ENCODE measurements at regions not wholly inside any gene's neighbourhood (a gene's known extent, or its start where the extent isn't known, plus 50 kb on each side); places are given as distances from the start of the nearest gene placed in this dataset.

DNA sequence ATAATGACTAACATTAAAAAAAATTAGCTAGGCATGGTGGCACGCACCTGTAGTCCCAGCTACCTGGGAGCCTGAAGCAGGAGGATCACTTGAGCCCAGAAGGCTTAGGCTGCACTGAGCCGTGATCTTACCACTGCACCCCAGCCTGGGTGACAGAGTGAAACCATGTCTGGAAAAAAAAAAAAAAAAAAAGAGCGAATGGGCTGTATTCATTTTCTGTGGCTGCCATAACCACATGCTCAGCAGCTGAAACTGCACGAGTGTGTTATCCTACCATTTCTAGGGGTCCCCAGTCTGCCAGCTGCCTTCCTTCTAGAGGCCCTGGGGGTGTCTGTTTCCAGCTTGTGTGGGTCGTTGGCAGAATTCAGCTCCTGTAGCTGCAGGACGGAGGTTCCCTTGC lies 247.8 kb downstream of the EIPR1 start (continued):
- TF ChIP-seq, protein P1, sequence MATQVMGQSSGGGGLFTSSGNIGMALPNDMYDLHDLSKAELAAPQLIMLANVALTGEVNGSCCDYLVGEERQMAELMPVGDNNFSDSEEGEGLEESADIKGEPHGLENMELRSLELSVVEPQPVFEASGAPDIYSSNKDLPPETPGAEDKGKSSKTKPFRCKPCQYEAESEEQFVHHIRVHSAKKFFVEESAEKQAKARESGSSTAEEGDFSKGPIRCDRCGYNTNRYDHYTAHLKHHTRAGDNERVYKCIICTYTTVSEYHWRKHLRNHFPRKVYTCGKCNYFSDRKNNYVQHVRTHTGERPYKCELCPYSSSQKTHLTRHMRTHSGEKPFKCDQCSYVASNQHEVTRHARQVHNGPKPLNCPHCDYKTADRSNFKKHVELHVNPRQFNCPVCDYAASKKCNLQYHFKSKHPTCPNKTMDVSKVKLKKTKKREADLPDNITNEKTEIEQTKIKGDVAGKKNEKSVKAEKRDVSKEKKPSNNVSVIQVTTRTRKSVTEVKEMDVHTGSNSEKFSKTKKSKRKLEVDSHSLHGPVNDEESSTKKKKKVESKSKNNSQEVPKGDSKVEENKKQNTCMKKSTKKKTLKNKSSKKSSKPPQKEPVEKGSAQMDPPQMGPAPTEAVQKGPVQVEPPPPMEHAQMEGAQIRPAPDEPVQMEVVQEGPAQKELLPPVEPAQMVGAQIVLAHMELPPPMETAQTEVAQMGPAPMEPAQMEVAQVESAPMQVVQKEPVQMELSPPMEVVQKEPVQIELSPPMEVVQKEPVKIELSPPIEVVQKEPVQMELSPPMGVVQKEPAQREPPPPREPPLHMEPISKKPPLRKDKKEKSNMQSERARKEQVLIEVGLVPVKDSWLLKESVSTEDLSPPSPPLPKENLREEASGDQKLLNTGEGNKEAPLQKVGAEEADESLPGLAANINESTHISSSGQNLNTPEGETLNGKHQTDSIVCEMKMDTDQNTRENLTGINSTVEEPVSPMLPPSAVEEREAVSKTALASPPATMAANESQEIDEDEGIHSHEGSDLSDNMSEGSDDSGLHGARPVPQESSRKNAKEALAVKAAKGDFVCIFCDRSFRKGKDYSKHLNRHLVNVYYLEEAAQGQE (IDR thresholded peaks at IDR 0.05): no peak

DNA sequence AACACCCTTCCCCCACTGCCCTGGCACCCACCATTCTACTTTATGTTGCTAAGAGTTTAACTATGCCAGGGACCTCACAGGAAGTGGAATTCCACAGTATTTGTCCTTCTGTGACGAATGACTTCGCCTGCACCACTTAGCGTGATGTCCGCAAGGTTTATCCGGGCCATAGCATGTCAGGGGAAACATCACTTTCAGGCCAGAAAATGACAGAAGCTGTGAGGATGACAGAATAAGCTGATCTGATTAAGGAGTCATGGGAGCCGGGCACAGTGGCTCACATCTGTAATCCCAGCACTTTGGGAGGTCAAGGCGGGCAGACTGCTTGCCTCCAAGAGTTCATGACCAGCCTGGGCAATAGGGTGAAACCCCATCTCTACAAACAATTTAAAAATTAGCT lies 248.8 kb downstream of the EIPR1 start:
- Histone ChIP-seq H3K36me3 (ENCODE audit: control insufficient read depth in 4 of 4, insufficient read depth in 3 of 4, low read depth in 1 of 4, low read length in 3 of 4) (no peaks in the 10 kb centered on the region), H3K9ac (ENCODE audit: low read depth in 1 of 2, low read length in 2 of 2) (no peak overlapping the region), H3K27me3 (ENCODE audit: control insufficient read depth in 4 of 4, insufficient read depth in 4 of 4, low read length in 3 of 4) (no peaks in the 10 kb centered on the region), H3K4me1 (ENCODE audit: control insufficient read depth in 4 of 4, insufficient read depth in 4 of 4, low read length in 3 of 4) (no peaks in the 10 kb centered on the region), H3K4me3 (ENCODE audit: low read depth in 1 of 3, low read length in 3 of 3) (no peak overlapping the region), H3K9me3 (ENCODE audit: control insufficient read depth in 4 of 4, low read length in 3 of 4) (peaks cover 0 to 2% (median under 1%) of the 10 kb centered on the region in 4 donors), H3K27ac (ENCODE audit: low read depth in 1 of 2, low read length in 2 of 2) (no peak overlapping the region)
- TF ChIP-seq, protein P2, sequence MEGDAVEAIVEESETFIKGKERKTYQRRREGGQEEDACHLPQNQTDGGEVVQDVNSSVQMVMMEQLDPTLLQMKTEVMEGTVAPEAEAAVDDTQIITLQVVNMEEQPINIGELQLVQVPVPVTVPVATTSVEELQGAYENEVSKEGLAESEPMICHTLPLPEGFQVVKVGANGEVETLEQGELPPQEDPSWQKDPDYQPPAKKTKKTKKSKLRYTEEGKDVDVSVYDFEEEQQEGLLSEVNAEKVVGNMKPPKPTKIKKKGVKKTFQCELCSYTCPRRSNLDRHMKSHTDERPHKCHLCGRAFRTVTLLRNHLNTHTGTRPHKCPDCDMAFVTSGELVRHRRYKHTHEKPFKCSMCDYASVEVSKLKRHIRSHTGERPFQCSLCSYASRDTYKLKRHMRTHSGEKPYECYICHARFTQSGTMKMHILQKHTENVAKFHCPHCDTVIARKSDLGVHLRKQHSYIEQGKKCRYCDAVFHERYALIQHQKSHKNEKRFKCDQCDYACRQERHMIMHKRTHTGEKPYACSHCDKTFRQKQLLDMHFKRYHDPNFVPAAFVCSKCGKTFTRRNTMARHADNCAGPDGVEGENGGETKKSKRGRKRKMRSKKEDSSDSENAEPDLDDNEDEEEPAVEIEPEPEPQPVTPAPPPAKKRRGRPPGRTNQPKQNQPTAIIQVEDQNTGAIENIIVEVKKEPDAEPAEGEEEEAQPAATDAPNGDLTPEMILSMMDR (IDR thresholded peaks at IDR 0.05; ENCODE audit: low read depth, low read length, missing input control): no peak
- TF ChIP-seq GABPA (IDR thresholded peaks at IDR 0.05 in 1 of 2, conservative IDR thresholded peaks at IDR 0.05 in 1 of 2) (no peak), FOXA1 (IDR thresholded peaks at IDR 0.05) (no peak), EGR1 (IDR thresholded peaks at IDR 0.05; ENCODE audit: low read depth in 2 of 2) (no peak), HNF4A (conservative IDR thresholded peaks at IDR 0.05) (no peak), NR2F2 (IDR thresholded peaks at IDR 0.05) (no peak), FOXA2 (IDR thresholded peaks at IDR 0.05) (no peak), RAD21 (IDR thresholded peaks at IDR 0.05) (no peak), JUND (IDR thresholded peaks at IDR 0.05) (no peak), HNF4G (IDR thresholded peaks at IDR 0.05) (no peak), YY1 (IDR thresholded peaks at IDR 0.05) (no peak)
- TF ChIP-seq, protein P3, sequence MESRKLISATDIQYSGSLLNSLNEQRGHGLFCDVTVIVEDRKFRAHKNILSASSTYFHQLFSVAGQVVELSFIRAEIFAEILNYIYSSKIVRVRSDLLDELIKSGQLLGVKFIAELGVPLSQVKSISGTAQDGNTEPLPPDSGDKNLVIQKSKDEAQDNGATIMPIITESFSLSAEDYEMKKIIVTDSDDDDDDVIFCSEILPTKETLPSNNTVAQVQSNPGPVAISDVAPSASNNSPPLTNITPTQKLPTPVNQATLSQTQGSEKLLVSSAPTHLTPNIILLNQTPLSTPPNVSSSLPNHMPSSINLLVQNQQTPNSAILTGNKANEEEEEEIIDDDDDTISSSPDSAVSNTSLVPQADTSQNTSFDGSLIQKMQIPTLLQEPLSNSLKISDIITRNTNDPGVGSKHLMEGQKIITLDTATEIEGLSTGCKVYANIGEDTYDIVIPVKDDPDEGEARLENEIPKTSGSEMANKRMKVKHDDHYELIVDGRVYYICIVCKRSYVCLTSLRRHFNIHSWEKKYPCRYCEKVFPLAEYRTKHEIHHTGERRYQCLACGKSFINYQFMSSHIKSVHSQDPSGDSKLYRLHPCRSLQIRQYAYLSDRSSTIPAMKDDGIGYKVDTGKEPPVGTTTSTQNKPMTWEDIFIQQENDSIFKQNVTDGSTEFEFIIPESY (IDR thresholded peaks at IDR 0.05): no peak
- TF ChIP-seq, protein P4, sequence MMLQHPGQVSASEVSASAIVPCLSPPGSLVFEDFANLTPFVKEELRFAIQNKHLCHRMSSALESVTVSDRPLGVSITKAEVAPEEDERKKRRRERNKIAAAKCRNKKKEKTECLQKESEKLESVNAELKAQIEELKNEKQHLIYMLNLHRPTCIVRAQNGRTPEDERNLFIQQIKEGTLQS (IDR thresholded peaks at IDR 0.05): no peak
- no peak for DNase-seq (ENCODE audit: low spot score)
- WGBS: 94% methylated on average over 7 of the region's 7 CpGs

DNA sequence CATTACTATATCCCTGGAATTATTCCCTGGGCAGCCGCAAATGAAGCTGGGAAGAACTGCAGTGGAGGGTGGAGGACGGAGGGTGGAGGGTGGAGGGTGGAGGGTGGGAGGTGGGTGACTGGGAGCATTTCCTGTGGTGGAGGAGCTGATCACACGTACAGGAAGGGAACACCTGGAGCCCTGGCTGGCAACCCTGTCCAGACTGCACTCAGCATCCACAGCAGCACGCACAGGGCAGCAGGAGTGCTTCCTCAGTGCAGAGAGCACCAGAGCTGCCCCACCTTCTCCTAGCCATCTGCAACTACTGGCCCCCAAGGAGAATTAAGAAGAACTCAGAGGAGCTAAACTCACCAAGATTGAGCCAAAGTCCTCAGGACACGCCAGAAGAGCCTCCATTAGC lies 249.9 kb downstream of the EIPR1 start:
- Histone ChIP-seq H3K27me3 (ENCODE audit: control insufficient read depth in 4 of 4, insufficient read depth in 4 of 4, low read length in 3 of 4) (no peaks in the 10 kb centered on the region), H3K9ac (ENCODE audit: low read depth in 1 of 2, low read length in 2 of 2) (no peak overlapping the region), H3K9me3 (ENCODE audit: control insufficient read depth in 4 of 4, low read length in 3 of 4) (no peaks in the 10 kb centered on the region), H3K36me3 (ENCODE audit: control insufficient read depth in 4 of 4, insufficient read depth in 3 of 4, low read depth in 1 of 4, low read length in 3 of 4) (no peaks in the 10 kb centered on the region), H3K4me3 (ENCODE audit: low read depth in 1 of 3, low read length in 3 of 3) (no peak overlapping the region), H3K4me1 (ENCODE audit: control insufficient read depth in 4 of 4, insufficient read depth in 4 of 4, low read length in 3 of 4) (no peaks in the 10 kb centered on the region), H3K27ac (ENCODE audit: low read depth in 1 of 2, low read length in 2 of 2) (no peak overlapping the region)
- 77% methylated on average over 5 of the region's 5 CpGs for WGBS
- DNase-seq (ENCODE audit: low spot score): no peak
- TF ChIP-seq, protein P2 (IDR thresholded peaks at IDR 0.05; ENCODE audit: low read depth, low read length, missing input control): no peak
- TF ChIP-seq NR2F2 (IDR thresholded peaks at IDR 0.05) (no peak), YY1 (IDR thresholded peaks at IDR 0.05) (no peak), HNF4G (IDR thresholded peaks at IDR 0.05) (no peak), GABPA (IDR thresholded peaks at IDR 0.05 in 1 of 2, conservative IDR thresholded peaks at IDR 0.05 in 1 of 2) (no peak), FOXA2 (IDR thresholded peaks at IDR 0.05) (no peak), JUND (IDR thresholded peaks at IDR 0.05) (no peak), EGR1 (IDR thresholded peaks at IDR 0.05; ENCODE audit: low read depth in 2 of 2) (no peak), RAD21 (IDR thresholded peaks at IDR 0.05) (no peak)
- TF ChIP-seq, protein P5, sequence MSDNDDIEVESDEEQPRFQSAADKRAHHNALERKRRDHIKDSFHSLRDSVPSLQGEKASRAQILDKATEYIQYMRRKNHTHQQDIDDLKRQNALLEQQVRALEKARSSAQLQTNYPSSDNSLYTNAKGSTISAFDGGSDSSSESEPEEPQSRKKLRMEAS (IDR thresholded peaks at IDR 0.05): no peak
- TF ChIP-seq, protein P1 (IDR thresholded peaks at IDR 0.05): no peak

All from liver (tissue), 8 donors.